Activated CD4-positive, CD25-positive, alpha-beta regulatory T cell treated with anti-CD3 and anti-CD28 coated beads, Interleukin-2, amount 50 U/mL, for 24 hours (primary cell): ENCODE measurements at regions not wholly inside any gene's neighbourhood (a gene's known extent, or its start where the extent isn't known, plus 50 kb on each side); places are given as distances from the start of the nearest gene placed in this dataset.
A peak's percentile ranks its signal among the peaks of the same experiment; 100 is the strongest.

Experiments
- ATAC-seq, 2 donors: fragments of 150-1000 bp; cut with Tn5 transposase; one replicate each; pipeline ENCODE4 v1.10.0; 2021; ENCODE audit warnings: mild to moderate bottlenecking in 1 of 2, moderate library complexity in 1 of 2

GRCh38 chr9:91102269-91102668 lies 259.4 kb downstream of the AUH start:
- no peak for ATAC-seq

DNA sequence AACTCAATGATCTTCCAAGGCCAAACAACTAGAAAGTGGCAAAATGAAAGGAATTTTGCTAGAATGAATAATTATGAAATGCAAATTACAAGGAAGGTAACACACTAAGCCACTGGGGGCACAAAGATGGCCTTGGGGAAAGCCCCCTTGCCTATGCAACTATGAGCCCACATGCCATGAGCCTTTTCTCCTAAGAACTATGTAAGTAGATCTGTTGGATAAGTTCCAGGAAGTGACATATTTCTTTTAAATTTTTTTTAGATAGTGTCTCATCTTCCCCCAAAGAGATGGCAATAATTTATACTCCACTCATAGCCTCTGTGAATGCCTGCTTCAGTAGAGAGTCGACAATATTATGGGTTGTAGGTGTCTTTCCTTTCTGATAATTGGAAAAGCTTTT lies 257.8 kb downstream of the AUH start:
- ATAC-seq = no peak

DNA sequence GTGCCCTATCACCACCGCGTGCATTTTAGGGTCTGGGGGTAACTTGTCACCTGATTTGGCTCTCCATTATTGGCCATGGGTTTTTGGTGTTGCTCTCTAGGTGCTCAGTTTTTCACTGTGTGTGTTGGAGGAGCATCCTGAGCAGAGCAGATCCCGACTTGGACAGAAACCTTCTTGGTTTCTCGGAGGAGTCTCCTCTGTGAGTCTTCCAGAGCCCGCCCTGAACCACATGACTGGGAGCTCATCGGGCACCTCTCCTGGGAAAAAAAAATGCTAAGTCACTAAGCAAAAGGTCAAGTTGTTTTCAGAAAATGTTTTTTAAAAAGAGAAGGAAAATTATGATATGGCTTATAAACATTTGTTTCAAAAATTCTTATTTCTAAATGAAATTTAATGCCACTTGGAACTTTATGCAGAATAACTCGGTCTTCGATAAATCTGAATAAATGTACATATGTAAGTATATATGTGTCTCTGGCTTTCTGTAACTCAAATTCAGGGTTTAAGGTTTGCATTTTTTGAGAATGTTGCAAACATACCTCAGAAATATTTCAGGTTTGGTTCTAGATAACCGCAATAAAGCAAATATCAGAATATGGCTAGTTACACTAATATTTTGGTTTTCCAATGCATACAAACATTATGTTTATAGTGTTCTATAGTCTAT lies 255.2 kb downstream of the AUH start:
- ATAC-seq = no peak

DNA sequence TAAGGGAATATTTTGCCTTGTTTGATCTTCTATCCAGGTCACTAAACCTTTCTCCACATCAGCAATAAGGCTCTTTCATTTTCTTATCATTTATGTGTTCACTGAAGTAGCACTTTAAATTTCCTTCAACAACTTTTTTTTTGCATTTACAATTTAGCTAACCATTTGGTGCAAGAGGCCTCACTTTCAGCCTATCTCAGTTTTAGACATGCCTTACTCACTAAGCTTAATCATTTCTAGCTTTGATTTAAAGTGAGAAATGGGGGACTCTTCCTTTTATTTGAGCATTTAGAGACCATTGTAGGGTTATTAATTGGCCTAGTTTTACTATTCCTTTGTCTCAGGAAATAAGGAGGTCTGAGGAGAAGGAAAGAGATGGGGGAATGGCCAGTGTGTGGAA lies 250.5 kb downstream of the AUH start:
- no peak for ATAC-seq

GRCh38 chr9:91111876-91112275 lies 249.8 kb downstream of the AUH start:
- ATAC-seq = no peak

- no peak for ATAC-seq
Observed at GRCh38 chr9:91113016-91113415, 248.7 kb downstream of the AUH start.

DNA sequence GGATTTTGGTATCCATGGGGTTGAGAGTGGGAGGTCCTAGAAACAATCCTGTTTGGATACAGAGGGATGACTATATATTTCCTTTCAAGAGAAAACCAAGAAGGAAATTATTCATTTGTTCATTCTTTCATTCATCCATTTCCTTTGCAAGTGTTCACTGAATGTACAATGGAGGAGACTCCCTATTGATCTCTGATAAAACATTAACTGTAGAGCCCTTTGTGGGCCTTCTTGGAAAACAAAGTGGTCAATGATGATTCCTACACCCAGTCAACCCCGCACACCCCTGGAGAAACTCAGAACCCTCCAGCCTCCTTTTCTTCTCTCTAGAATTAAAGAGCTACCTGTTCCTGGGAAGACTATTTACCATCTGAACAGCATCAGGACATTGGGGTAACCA lies 247.3 kb downstream of the AUH start:
- ATAC-seq = no peak

DNA sequence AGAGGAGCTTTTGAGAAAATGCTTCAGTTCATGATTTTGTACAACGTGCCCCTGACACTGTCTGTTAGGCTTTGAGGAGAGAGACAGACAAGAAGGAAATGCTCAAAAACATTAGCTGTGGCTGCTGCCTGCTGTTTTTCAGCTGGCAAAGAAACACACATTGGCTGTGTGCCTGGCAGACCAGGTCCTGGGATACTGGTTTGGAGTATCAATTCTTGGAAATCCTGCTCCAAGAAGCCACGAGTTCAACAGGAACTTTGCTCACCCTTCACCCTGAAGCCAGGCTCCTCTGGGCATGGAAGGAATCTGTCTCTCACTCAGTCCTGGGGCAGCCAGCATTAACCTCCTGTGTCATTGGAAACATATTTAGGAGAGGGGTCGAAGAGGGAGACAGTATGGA lies 245.5 kb downstream of the AUH start:
- no peak for ATAC-seq

- ATAC-seq = no peak
Observed at GRCh38 chr9:91116711-91117110, 245.0 kb downstream of the AUH start.

GRCh38 chr9:91117474-91117891 lies 244.2 kb downstream of the AUH start:
- ATAC-seq = no peak

- no peak for ATAC-seq
Observed at GRCh38 chr9:91117959-91118703, 243.6 kb downstream of the AUH start.

GRCh38 chr9:91118704-91119025 lies 243.1 kb downstream of the AUH start:
- no peak for ATAC-seq

GRCh38 chr9:91119142-91119541 lies 242.6 kb downstream of the AUH start:
- ATAC-seq = no peak

GRCh38 chr9:91119679-91120078 lies 242.0 kb downstream of the AUH start:
- ATAC-seq = no peak

DNA sequence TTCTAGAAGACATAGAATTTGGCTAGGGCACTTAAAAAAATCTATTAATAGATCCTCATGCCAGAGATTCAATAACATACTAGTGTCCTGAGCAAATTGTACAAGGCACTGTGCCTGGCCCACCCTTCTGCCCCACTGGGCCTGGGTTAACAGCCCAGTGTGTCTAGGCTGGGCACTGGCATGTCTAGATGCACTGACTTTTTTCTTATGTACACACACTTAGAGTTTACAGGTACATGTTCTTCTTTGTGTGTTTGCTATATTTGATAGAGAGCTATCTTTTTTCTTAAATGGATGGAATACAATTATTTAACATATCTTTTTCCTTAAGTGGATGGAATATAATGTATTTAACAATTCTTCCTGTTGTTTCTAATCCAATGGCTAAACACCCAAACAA lies 241.5 kb downstream of the AUH start:
- ATAC-seq = no peak

DNA sequence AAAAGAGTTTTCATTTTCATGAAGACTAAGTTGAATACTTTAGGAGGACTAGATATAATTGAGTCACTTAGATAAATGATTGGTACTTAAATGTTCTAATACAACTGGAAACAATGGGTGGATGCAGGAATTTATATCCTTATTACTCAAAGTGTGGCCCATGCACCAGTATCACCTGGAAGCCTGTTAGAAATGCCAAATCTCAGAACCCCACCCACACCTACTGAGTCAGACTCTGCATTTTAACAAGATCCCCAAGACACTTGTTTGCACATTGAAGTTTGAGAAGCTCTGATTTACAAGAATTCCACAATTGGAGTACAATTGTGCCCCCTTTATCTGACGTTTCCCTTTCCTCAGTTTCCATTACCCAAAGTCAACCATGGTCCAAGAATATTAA lies 239.0 kb downstream of the AUH start:
- ATAC-seq = no peak

GRCh38 chr9:91126761-91127445 lies 234.8 kb downstream of the AUH start:
- no peak for ATAC-seq

DNA sequence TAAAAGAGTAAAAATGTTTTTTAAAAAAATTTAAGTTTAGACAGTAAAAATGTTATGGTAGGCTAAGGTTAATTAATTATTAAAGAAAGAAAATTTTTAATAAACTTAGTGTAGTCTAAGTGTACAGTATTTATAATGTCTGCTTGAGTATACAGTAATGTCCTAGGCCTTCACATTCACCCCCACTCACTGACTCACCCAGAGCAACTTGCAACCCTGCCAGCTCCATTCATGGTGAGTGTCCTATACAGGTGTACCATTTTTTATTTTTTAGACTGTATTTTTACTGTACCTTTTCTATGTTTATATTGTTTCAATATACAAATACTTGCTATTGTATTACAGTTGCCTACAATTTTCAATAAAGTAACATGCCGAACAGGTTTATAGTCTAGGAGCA lies 234.1 kb downstream of the AUH start:
- no peak for ATAC-seq

GRCh38 chr9:91130796-91131318 lies 230.9 kb downstream of the AUH start:
- ATAC-seq = no peak

DNA sequence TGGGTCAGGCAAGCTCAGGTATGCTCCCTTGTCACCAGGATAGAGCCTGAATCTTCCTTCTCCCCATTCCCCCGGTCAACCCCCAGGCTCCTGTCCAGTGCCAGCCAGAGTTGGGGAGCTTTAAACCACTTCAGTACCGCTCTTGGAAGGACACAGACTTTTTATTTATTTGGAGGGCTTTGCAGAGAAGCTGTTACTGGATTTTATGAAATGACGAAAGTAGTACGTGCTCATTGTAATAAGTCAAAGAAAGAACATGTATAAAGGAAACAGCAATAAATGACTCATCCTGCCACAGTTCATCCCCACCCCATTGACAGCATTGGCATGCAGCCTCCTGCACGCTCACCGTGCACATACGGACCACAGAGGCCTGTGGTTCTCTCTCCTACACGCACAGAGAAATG lies 230.3 kb downstream of the AUH start:
- ATAC-seq = peak; percentile 98 to 100

- no peak for ATAC-seq
Observed at GRCh38 chr9:91132576-91133073, 229.1 kb downstream of the AUH start.

- ATAC-seq = no peak
Observed at GRCh38 chr9:91134608-91135007, 227.1 kb downstream of the AUH start.

- no peak for ATAC-seq
Observed at GRCh38 chr9:91137391-91137790, 224.3 kb downstream of the AUH start.

GRCh38 chr9:91138760-91139159 lies 223.0 kb downstream of the AUH start:
- no peak for ATAC-seq
